ENCODE measurements at regions not wholly inside any gene's neighbourhood (a gene's known extent, or its start where the extent isn't known, plus 50 kb on each side); places are given as distances from the start of the nearest gene placed in this dataset.

- TF ChIP-seq FOS (IDR thresholded peaks at IDR 0.05; ENCODE audit: low read depth, low read length) = no peak
- TF ChIP-seq CTCF (conservative IDR thresholded peaks at IDR 0.05; ENCODE audit: low read depth, low read length) = no peak
- TF ChIP-seq MXI1 (IDR thresholded peaks at IDR 0.05; ENCODE audit: borderline replicate concordance, low read depth, low read length) = no peak
- no peak for TF ChIP-seq RCOR1 (IDR thresholded peaks at IDR 0.05; ENCODE audit: insufficient replicate concordance, low read length)
- TF ChIP-seq ELK1 (IDR thresholded peaks at IDR 0.05; ENCODE audit: borderline replicate concordance, low read depth, low read length) = no peak
- TF ChIP-seq CEBPB (IDR thresholded peaks at IDR 0.05; ENCODE audit: low read depth, low read length) = no peak
- TF ChIP-seq SMC3 (IDR thresholded peaks at IDR 0.05; ENCODE audit: low read depth, low read length) = no peak
- TF ChIP-seq MAFK (IDR thresholded peaks at IDR 0.05; ENCODE audit: low read depth, low read length) = no peak
- no peak for TF ChIP-seq MAZ (IDR thresholded peaks at IDR 0.05; ENCODE audit: borderline replicate concordance, low read depth, low read length)
- no peak for TF ChIP-seq CHD1 (IDR thresholded peaks at IDR 0.05; ENCODE audit: low read depth, low read length)
- TF ChIP-seq POLR2A (IDR thresholded peaks at IDR 0.05; ENCODE audit: low read depth, low read length) = no peak
- TF ChIP-seq USF2 (IDR thresholded peaks at IDR 0.05; ENCODE audit: low read depth, low read length) = no peak
- no peak for TF ChIP-seq RAD21 (IDR thresholded peaks at IDR 0.05; ENCODE audit: low read length)
- TF ChIP-seq BHLHE40 (IDR thresholded peaks at IDR 0.05; ENCODE audit: low read depth, low read length) = no peak
- TF ChIP-seq NFE2L2 (IDR thresholded peaks at IDR 0.05; ENCODE audit: low read depth, low read length) = no peak
- no peak for TF ChIP-seq RFX5 (IDR thresholded peaks at IDR 0.05; ENCODE audit: low read depth, low read length)
Measured at GRCh38 chr4:186416451-186417060, 138.8 kb downstream of the MTNR1A start.

More at GRCh38 chr4:186416451-186417060, 138.8 kb downstream of the MTNR1A start:
- no peak overlapping the region for H4K5ac ChIP-seq (ENCODE audit: low read depth, low read length)
- H2AFZ ChIP-seq (replicated peaks; ENCODE audit: low read length, poor library complexity) = no peak overlapping the region
- no peak overlapping the region for H3K14ac ChIP-seq (replicated peaks; ENCODE audit: low read depth, low read length)
- in situ Hi-C loops (cut with MboI; ENCODE audit: low sequenced_read_pairs) (no loop called here), dilution Hi-C loops (cut with HindIII; ENCODE audit: low sequenced_read_pairs, unreplicated experiment) (no loop called here), intact Hi-C loops (cut with micrococcal nuclease) (no loop called here)
- no peak overlapping the region for H2BK120ac ChIP-seq (ENCODE audit: low read depth, low read length)
- WGBS, 2 experiments (ENCODE audit: extremely low coverage in 2 of 2, insufficient read length in 1 of 2) = 38% methylated on average over 1 of the region's 5 CpGs; no CpG with 5 or more reads in 1 of the 2 experiments
- no peaks in the 10 kb centered on the region for H3K36me3 ChIP-seq (ENCODE audit: control insufficient read depth, insufficient read depth, low read length)
- ATAC-seq (ENCODE audit: low read depth) = no peak
- H3K4ac ChIP-seq (ENCODE audit: low read depth, low read length) = no peak overlapping the region
- no peak overlapping the region for H4K8ac ChIP-seq (ENCODE audit: low read depth in 2 of 2, low read length in 2 of 2)
- no peak overlapping the region for H3K9ac ChIP-seq (ENCODE audit: low read depth, low read length)
- no peak overlapping the region for H2BK20ac ChIP-seq (ENCODE audit: low read depth, low read length)
- H3K27me3 ChIP-seq (ENCODE audit: control insufficient read depth, insufficient read depth, low read length) = no peaks in the 10 kb centered on the region; the same call in 1 of the 2 replicates
- no TSS peak for BruUV-seq (replicated peaks)
- no peak overlapping the region for H3K23ac ChIP-seq (ENCODE audit: low read depth, low read length)
- CTCF ChIA-PET = no interaction called here
- no peak overlapping the region for H3K56ac ChIP-seq (ENCODE audit: extremely low read depth, insufficient read depth, low read length)
- no peak overlapping the region for H4K91ac ChIP-seq (ENCODE audit: insufficient read depth, low read depth, low read length)
- no peak overlapping the region for H3K18ac ChIP-seq (ENCODE audit: low read depth, low read length)
- no peaks in the 10 kb centered on the region for H3K79me1 ChIP-seq (ENCODE audit: low read depth in 1 of 2, low read length in 2 of 2)
- H4K20me1 ChIP-seq (ENCODE audit: insufficient read depth, low read length) = no peaks in the 10 kb centered on the region
- POLR2A ChIA-PET (ENCODE audit: unreplicated experiment) = no interaction called here
- no peak overlapping the region for H3K4me2 ChIP-seq (ENCODE audit: low read depth, low read length)
- no peak overlapping the region for H2AK5ac ChIP-seq (ENCODE audit: low read depth, low read length)
- no peak for DNase-seq
- H2BK15ac ChIP-seq (ENCODE audit: low read depth, low read length) = no peak overlapping the region
- no peak overlapping the region for H2BK5ac ChIP-seq (ENCODE audit: low read depth, low read length, poor library complexity, severe bottlenecking)
- H3K27ac ChIP-seq (ENCODE audit: insufficient read depth, low read length) = no peak overlapping the region
- no peak overlapping the region for H2AK9ac ChIP-seq (replicated peaks; ENCODE audit: low read depth, low read length, poor library complexity)
- no peak overlapping the region for H3K4me3 ChIP-seq (ENCODE audit: insufficient read depth, low read depth, low read length)
- no peaks in the 10 kb centered on the region for H3K4me1 ChIP-seq (ENCODE audit: control insufficient read depth, insufficient read depth, low read length)
- H3K9me1 ChIP-seq (ENCODE audit: insufficient read depth, low read length) = no peaks in the 10 kb centered on the region
- H3K9me3 ChIP-seq (ENCODE audit: control insufficient read depth, insufficient read depth, low read length) = no peaks in the 10 kb centered on the region
